DND-41 (cell line): ENCODE measurements at regions not wholly inside any gene's neighbourhood (a gene's known extent, or its start where the extent isn't known, plus 50 kb on each side); places are given as distances from the start of the nearest gene placed in this dataset.

Source experiments
- ATAC-seq: fragments of 200-7000 bp; cut with Tn5 transposase; 3 replicates; pipeline ENCODE4 v1.9.1; 2021; ENCODE audit warnings: low read depth; ENCODE audit not compliant: insufficient read depth
- DNase-seq: peaks from one replicate; pipeline ENCODE4 v3.0.0-alpha.2; 2020
- H2AFZ ChIP-seq: 2 replicates; pipeline ENCODE4 v1.6.0; 2012; ENCODE audit warnings: low read depth, low read length
- H3K27ac ChIP-seq: 2 replicates; pipeline ENCODE4 v1.5.1; 2012; ENCODE audit warnings: low read length, inconsistent platforms
- H3K27me3 ChIP-seq: fragments of 200-600 bp; sonication (generic); 2 replicates; pipeline ENCODE4 v1.6.0; 2012; ENCODE audit warnings: low read length, mild to moderate bottlenecking, inconsistent platforms; ENCODE audit not compliant: insufficient read depth, poor library complexity
- H3K36me3 ChIP-seq: 2 replicates; pipeline ENCODE4 v1.5.1; 2012; ENCODE audit warnings: low read length, inconsistent platforms; ENCODE audit not compliant: insufficient read depth
- H3K4me1 ChIP-seq: 2 replicates; pipeline ENCODE4 v1.5.1; 2012; ENCODE audit warnings: mild to moderate bottlenecking, low read length; ENCODE audit not compliant: insufficient read depth
- H3K4me2 ChIP-seq: 2 replicates; pipeline ENCODE4 v1.6.0; 2012; ENCODE audit warnings: mild to moderate bottlenecking, moderate library complexity, low read length, inconsistent platforms; ENCODE audit not compliant: insufficient read depth
- H3K4me3 ChIP-seq, 2 experiments: fragments of 200-600 bp in 1 of 2; shearing (Covaris generic) in 1 of 2; 2 replicates each; pipeline ENCODE4 v1.5.1; 2012 to 2016; ENCODE audit warnings: inconsistent platforms in 2 of 2, low read length in 2 of 2, mild to moderate bottlenecking in 2 of 2, low read depth in 1 of 2, moderate library complexity in 1 of 2
- H3K79me2 ChIP-seq: 2 replicates; pipeline ENCODE4 v1.6.0; 2012; ENCODE audit warnings: low read length, inconsistent platforms; ENCODE audit not compliant: insufficient read depth
- H3K9ac ChIP-seq: 2 replicates; pipeline ENCODE4 v1.6.0; 2012; ENCODE audit warnings: low read depth, mild to moderate bottlenecking, inconsistent platforms, low read length, moderate library complexity
- H3K9me3 ChIP-seq: 2 replicates; pipeline ENCODE4 v1.5.1; 2012; ENCODE audit warnings: low read length, moderate library complexity, mild to moderate bottlenecking, inconsistent platforms; ENCODE audit not compliant: insufficient read depth, severe bottlenecking
- H4K20me1 ChIP-seq: 2 replicates; pipeline ENCODE4 v1.6.0; 2012; ENCODE audit warnings: low read length; ENCODE audit not compliant: insufficient read depth
- CTCF ChIP-seq: IDR thresholded peaks from 2 replicates; pipeline ENCODE4 v1.5.1; 2012; ENCODE audit warnings: borderline replicate concordance, low read length, moderate library complexity, mild to moderate bottlenecking; ENCODE audit not compliant: poor library complexity, severe bottlenecking; ENCODE audit errors: extremely low read depth
- EZH2 ChIP-seq: IDR thresholded peaks from 3 replicates; pipeline ENCODE4 v1.6.1; 2012; ENCODE audit warnings: borderline replicate concordance, low read depth, mild to moderate bottlenecking, moderate library complexity, low read length, inconsistent platforms; ENCODE audit not compliant: severe bottlenecking

- no peak for TF ChIP-seq CTCF
- no peak for TF ChIP-seq EZH2
- no peak for DNase-seq
- H3K27ac ChIP-seq: no peak overlapping the region
- no peak overlapping the region for H3K4me3 ChIP-seq
- H4K20me1 ChIP-seq: no peaks in the 10 kb centered on the region
- H3K9me3 ChIP-seq: no peaks in the 10 kb centered on the region
- no peaks in the 10 kb centered on the region for H3K4me1 ChIP-seq
- H3K79me2 ChIP-seq: no peaks in the 10 kb centered on the region
- no peak overlapping the region for H2AFZ ChIP-seq
- H3K36me3 ChIP-seq: no peaks in the 10 kb centered on the region
- H3K9ac ChIP-seq: no peak overlapping the region
- no peak overlapping the region for H3K4me2 ChIP-seq
- no peaks in the 10 kb centered on the region for H3K27me3 ChIP-seq
- ATAC-seq: no peak
Measured at GRCh38 chr2:71831193-71831577, 316.5 kb downstream of the CYP26B1 start.

GRCh38 chr2:71830497-71831192 is 317.0 kb downstream of the CYP26B1 start:
- no peaks in the 10 kb centered on the region for H3K4me1 ChIP-seq
- no peaks in the 10 kb centered on the region for H3K27me3 ChIP-seq
- no peak overlapping the region for H3K4me2 ChIP-seq
- H3K9me3 ChIP-seq: no peaks in the 10 kb centered on the region
- H3K36me3 ChIP-seq: no peaks in the 10 kb centered on the region
- ATAC-seq: no peak
- TF ChIP-seq CTCF: no peak
- TF ChIP-seq EZH2: no peak
- H3K79me2 ChIP-seq: no peaks in the 10 kb centered on the region
- H3K9ac ChIP-seq: no peak overlapping the region
- H4K20me1 ChIP-seq: no peaks in the 10 kb centered on the region
- no peak for DNase-seq
- H3K27ac ChIP-seq: no peak overlapping the region
- H2AFZ ChIP-seq: no peak overlapping the region
- H3K4me3 ChIP-seq: no peak overlapping the region

GRCh38 chr2:71829008-71829407 is 318.7 kb downstream of the CYP26B1 start:
- no peaks in the 10 kb centered on the region for H3K79me2 ChIP-seq
- H3K9ac ChIP-seq: no peak overlapping the region
- H3K27me3 ChIP-seq: no peaks in the 10 kb centered on the region
- no peak overlapping the region for H2AFZ ChIP-seq
- H3K4me2 ChIP-seq: no peak overlapping the region
- no peaks in the 10 kb centered on the region for H3K36me3 ChIP-seq
- H4K20me1 ChIP-seq: no peaks in the 10 kb centered on the region
- TF ChIP-seq CTCF (no peak), EZH2 (no peak)
- no peak for DNase-seq
- no peaks in the 10 kb centered on the region for H3K4me1 ChIP-seq
- no peak for ATAC-seq
- no peaks in the 10 kb centered on the region for H3K9me3 ChIP-seq
- no peak overlapping the region for H3K27ac ChIP-seq
- no peak overlapping the region for H3K4me3 ChIP-seq
